ENCODE measurements at regions not wholly inside any gene's neighbourhood (a gene's known extent, or its start where the extent isn't known, plus 50 kb on each side); places are given as distances from the start of the nearest gene placed in this dataset.
"Not testable (repeated sequence)": the region's sequence is repeated elsewhere in the genome, so short reads cannot be mapped to it uniquely, and the experiment has no call there.

- not testable (repeated sequence) for TF ChIP-seq CTCF (IDR thresholded peaks at IDR 0.05; ENCODE audit: extremely low read depth in 1 of 2, insufficient read depth in 1 of 2, low read depth in 1 of 2, low read length in 2 of 2); EZH2 (IDR thresholded peaks at IDR 0.05; ENCODE audit: borderline replicate concordance, low read depth, low read length, severe bottlenecking); JUN (IDR thresholded peaks at IDR 0.05; ENCODE audit: borderline replicate concordance, insufficient read depth, insufficient read length, low read depth); POLR2AphosphoS5 (IDR thresholded peaks at IDR 0.05; ENCODE audit: insufficient read depth, low read depth, low read length); MYC (IDR thresholded peaks at IDR 0.05; ENCODE audit: low read depth, low read length); POLR2A (IDR thresholded peaks at IDR 0.05; ENCODE audit: low read depth, low read length); FOS (IDR thresholded peaks at IDR 0.05; ENCODE audit: borderline replicate concordance, insufficient read depth, low read length); MAX (IDR thresholded peaks at IDR 0.05; ENCODE audit: insufficient read depth, insufficient read length)
These were observed 352.0 kb downstream of the MDFIC start for GRCh38 chr7:115273855-115274254.

All from endothelial cell of umbilical vein (primary cell).